GM13976 (cell line): ENCODE measurements at regions not wholly inside any gene's neighbourhood (a gene's known extent, or its start where the extent isn't known, plus 50 kb on each side); places are given as distances from the start of the nearest gene placed in this dataset.

Source experiments
- DNase-seq: peaks from one replicate; pipeline ENCODE4 v3.0.0; 2012; ENCODE audit warnings: low spot score
- in situ Hi-C: fragments of 300-500 bp; cut with MboI; formaldehyde crosslinking; loops from one replicate; pipeline ENCODE4 v1.12.0; 2022; ENCODE audit warnings: low sequenced_read_pairs, mixed read lengths, inconsistent platforms; ENCODE audit not compliant: unreplicated experiment
- TF ChIP-seq, protein P1 (sequence below): IDR thresholded peaks from 2 replicates; pipeline ENCODE4 v1.5.1; 2012; ENCODE audit warnings: borderline replicate concordance, mild to moderate bottlenecking; ENCODE audit not compliant: insufficient read depth; ENCODE audit errors: extremely low read depth, missing control alignments, control extremely low read depth

DNA sequence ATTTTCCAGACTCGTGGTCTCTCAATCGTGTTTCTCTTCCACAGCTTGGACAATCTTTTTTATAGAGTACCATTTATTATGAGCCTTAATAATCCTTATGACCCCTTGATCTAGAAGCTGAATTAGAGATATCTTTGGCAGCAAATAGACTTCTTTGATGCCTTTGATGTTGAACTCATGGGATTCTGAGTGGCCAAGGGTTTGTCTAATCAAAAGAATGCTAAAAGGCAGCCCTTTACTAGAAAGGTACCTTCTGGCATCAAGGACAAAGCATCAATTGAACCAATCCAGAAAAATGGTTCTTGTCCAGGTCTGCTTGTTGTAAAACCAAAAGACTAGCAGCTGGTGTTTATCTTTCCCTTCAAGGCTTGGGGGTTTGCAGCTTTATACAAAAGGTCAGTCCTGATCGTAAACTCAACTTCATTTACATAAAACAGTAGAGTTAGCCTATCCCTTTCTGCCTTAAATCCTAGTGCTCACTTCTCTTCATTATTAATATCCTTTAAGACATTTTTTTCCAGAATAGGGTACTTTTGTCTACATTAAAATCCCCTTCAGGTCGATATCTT is 411.3 kb downstream of the FAT4 start:
- TF ChIP-seq, protein P1, sequence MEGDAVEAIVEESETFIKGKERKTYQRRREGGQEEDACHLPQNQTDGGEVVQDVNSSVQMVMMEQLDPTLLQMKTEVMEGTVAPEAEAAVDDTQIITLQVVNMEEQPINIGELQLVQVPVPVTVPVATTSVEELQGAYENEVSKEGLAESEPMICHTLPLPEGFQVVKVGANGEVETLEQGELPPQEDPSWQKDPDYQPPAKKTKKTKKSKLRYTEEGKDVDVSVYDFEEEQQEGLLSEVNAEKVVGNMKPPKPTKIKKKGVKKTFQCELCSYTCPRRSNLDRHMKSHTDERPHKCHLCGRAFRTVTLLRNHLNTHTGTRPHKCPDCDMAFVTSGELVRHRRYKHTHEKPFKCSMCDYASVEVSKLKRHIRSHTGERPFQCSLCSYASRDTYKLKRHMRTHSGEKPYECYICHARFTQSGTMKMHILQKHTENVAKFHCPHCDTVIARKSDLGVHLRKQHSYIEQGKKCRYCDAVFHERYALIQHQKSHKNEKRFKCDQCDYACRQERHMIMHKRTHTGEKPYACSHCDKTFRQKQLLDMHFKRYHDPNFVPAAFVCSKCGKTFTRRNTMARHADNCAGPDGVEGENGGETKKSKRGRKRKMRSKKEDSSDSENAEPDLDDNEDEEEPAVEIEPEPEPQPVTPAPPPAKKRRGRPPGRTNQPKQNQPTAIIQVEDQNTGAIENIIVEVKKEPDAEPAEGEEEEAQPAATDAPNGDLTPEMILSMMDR, result no peak
- in situ Hi-C loops, result no loop called here
- no peak for DNase-seq

DNA sequence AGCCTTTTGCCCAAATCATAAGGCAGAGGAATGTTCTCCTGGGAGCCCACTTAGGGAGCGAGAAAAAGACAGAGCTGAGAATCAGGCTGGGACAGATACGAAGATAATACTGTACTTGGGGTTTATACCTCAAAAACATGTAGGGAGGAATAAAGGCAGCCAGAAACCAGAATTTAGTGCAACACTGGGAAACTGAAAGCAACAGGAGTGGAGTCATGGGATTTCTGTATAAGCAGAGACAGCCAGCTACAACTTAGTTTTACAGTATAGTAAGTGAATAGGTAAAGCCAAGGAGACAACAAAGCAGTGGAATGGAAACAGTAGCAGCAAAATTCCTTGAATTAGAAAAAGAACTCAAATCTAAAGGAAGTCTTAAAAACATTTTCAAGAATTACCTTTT is 413.2 kb downstream of the FAT4 start:
- DNase-seq, result no peak
- TF ChIP-seq, protein P1, result no peak
- in situ Hi-C loops, result no loop called here

DNA sequence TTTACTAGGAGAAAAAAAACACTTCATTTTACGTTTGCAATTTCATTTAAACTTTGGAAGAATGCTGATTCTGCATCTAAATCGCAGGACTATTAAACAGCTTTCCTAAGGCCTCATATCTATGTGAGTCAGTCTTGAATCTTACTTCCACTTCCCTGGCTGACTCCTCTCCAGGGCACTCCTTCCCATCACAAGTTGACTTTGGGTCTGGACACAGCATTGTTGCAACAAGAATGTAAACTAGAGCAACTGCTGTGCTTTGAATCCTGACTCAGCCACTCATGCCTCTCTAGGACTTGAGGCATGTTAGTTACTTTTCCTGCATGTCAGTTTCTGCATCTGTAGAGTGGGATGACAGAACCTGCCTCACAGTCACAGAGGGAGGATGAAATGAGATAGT is 413.8 kb downstream of the FAT4 start:
- TF ChIP-seq, protein P1, result no peak
- in situ Hi-C loops, result no loop called here
- no peak for DNase-seq

DNA sequence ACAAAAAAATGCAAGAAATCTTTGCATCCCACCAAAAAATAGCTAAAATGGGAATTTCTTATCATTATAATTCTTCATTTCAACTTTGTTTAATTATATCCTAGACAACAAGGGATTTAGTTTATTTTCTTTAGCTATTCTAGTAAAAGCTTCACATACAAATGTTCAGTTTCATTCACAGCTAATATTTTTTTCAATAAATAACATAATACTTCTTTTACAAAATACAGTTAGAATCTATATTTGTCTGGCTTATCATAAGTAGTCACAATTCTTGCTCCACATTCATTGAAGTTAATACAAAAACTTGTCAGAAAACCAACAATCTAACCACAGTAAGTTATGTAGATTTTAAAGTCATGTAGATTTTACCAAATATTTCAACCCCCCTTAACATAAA is 414.4 kb downstream of the FAT4 start:
- TF ChIP-seq, protein P1, result no peak
- no peak for DNase-seq
- in situ Hi-C loops, result no loop called here

DNA sequence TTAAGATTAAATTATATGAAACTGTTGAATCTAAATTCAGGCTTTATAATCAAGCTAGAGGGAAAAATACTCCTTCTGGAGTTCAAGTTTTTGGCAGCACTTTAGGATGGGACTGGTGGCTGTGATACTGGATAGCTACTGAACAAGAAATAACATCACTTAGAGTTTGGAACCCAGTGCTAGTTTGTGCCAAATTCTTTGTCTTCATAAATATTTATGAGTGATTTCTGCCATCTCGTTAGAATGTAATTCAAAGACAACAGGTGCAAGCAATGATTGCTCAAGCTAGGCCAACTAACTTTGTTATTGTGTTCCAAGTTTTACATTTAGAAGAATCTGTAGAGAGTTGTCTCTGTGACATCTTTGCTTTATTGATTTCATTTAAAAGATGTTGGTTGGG is 417.9 kb downstream of the FAT4 start:
- TF ChIP-seq, protein P1, result no peak
- no peak for DNase-seq
- in situ Hi-C loops, result no loop called here

DNA sequence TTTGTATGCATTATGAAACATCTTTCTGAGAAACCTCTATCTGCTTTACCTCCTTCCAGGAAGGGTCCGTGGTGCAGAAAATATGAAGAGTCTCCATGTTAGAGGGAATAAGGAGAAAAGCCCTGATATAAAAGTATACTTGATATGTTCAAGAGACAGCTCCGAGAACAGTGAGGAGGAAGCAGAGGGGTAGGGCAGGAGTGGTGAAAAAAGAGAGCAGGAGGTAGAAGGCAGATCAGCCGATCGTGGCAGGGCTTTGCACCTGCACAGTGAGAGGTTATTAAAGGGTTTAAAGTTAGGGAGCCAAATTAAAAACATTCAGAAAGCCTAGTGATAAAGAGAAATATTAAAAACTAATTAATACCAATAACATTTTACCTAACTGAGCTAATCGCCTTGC is 419.7 kb downstream of the FAT4 start:
- TF ChIP-seq, protein P1, result no peak
- DNase-seq, result no peak
- in situ Hi-C loops, result no loop called here

DNA sequence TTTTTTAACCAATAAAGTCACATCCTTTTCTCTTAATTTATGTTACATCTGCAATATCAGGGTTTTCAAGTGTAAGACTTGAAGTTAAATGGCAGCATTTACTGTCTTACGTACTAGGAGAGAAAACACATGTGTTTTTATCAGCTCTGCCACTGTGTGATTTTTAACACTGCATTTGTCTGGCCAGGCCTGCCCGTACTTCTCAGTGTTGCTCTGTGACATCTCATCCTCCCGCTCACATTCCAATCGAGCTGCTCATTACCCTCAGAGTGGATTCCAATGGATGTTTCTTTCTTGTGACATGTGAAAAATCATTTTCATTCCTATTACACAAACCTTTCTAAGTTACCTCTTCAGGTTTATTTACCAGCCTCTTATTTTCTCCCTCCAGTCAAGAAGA is 420.3 kb downstream of the FAT4 start:
- DNase-seq, result no peak

More for the DNA sequence above, 420.3 kb downstream of the FAT4 start:
- in situ Hi-C loops, result no loop called here
- TF ChIP-seq, protein P1, result no peak
